ENCODE measurements at regions not wholly inside any gene's neighbourhood (a gene's known extent, or its start where the extent isn't known, plus 50 kb on each side); places are given as distances from the start of the nearest gene placed in this dataset.

DNA sequence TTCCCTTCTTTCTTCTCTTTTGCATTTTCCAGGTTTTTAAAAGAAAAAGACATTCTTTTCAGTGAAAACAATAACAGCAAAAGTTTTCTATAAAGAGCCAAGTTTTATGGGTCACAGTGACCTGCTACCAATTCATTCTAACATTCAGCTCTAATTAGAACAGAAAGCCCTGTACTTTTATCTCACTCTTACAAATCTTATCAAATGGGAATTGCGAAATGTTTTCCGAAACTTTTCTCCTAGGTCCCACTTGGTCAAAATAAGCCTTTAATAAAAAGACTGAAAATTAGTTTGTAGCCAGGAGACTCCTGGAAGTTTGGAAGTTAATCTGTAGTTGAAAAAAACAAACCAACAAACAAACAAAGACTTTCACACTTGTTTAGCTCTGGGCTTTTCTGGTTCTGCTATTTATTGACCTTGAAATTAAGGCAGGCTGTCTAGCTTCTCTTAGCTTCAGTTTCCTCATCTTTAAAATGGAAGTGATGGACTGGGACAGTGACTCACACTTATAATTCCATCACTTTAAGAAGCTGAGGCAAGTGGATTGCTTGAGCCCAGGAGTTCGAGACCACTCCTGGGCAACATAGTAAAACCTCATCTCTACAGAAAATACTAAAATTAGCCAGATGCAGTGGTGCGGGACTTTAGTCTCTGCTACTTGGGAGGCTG, 613.5 kb upstream of the CDH4 start:
- TF ChIP-seq ELK1 (IDR thresholded peaks at IDR 0.05; ENCODE audit: borderline replicate concordance, low read depth, low read length) (no peak), CTCF (conservative IDR thresholded peaks at IDR 0.05; ENCODE audit: low read depth, low read length) (no peak), POLR2A (IDR thresholded peaks at IDR 0.05; ENCODE audit: low read depth, low read length) (no peak), MAZ (IDR thresholded peaks at IDR 0.05; ENCODE audit: borderline replicate concordance, low read depth, low read length) (no peak), NFE2L2 (IDR thresholded peaks at IDR 0.05; ENCODE audit: low read depth, low read length) (no peak), RFX5 (IDR thresholded peaks at IDR 0.05; ENCODE audit: low read depth, low read length) (no peak), RAD21 (IDR thresholded peaks at IDR 0.05; ENCODE audit: low read length) (no peak), CHD1 (IDR thresholded peaks at IDR 0.05; ENCODE audit: low read depth, low read length) (no peak), RCOR1 (IDR thresholded peaks at IDR 0.05; ENCODE audit: insufficient replicate concordance, low read length) (no peak), BHLHE40 (IDR thresholded peaks at IDR 0.05; ENCODE audit: low read depth, low read length) (no peak), MAFK (IDR thresholded peaks at IDR 0.05; ENCODE audit: low read depth, low read length) (no peak), CEBPB (IDR thresholded peaks at IDR 0.05; ENCODE audit: low read depth, low read length) (no peak), SMC3 (IDR thresholded peaks at IDR 0.05; ENCODE audit: low read depth, low read length) (no peak)
